GM21447 (cell line): ENCODE measurements at regions not wholly inside any gene's neighbourhood (a gene's known extent, or its start where the extent isn't known, plus 50 kb on each side); places are given as distances from the start of the nearest gene placed in this dataset.
"Not testable (repeated sequence)": the region's sequence is repeated elsewhere in the genome, so short reads cannot be mapped to it uniquely, and the experiment has no call there.

Source experiments
- ATAC-seq: cut with Tn5 transposase; IDR thresholded peaks from one replicate; pipeline ENCODE4 v1.9.1; 2021; ENCODE audit not compliant: unreplicated experiment

DNA sequence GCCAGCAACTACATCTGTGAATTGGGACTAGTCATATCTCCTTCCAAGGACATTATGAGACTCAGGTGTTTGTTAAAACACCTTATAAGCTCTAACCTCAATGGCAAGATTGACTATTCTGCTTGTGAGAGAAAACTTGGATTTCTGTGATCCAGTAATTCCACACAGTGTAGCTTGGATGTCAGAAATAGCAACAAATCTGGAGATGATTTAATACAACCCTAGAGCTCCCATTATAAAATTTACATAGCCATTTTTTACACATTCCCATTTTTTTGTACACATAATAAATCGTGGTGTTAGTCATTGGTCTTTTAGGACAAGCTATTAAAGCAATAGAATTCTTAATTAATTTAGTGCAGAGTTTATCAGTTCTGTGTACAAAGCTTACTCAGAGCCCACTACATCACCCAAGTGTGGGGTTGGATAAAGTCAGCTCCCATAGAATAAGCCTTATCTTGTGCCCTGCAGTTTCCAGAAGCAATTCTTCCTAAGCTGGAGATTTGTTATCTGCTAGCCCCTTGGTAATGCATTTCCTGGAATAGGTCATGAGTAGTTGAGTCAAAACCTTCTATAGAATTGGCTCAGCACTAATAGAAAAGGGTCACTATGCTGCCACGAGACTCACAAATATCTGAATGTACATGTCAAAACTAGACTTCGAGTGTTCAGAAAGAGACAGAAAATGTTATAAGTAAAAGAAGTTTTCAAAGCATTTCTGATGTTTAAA, 434.0 kb upstream of the RUNX1 start:
- ATAC-seq = no peak

DNA sequence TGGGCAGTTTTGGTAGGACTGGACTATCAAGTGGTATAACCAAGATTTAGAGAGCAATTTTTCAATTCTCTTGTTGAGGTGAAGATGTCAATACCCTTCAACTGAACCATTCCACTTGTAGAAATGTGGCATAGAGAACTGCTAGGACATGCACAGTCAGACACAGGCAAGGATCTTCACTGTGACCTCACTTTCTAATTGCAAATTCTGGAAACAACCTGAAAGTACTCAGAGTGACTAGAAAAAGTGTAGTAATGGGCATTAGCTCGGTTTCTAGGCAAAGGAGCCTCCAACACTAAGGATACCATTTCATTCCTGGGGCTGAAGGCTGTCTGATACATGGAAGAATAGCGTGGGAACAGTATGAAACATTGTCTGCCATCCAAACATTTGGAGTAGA, 433.0 kb upstream of the RUNX1 start:
- ATAC-seq = no peak

DNA sequence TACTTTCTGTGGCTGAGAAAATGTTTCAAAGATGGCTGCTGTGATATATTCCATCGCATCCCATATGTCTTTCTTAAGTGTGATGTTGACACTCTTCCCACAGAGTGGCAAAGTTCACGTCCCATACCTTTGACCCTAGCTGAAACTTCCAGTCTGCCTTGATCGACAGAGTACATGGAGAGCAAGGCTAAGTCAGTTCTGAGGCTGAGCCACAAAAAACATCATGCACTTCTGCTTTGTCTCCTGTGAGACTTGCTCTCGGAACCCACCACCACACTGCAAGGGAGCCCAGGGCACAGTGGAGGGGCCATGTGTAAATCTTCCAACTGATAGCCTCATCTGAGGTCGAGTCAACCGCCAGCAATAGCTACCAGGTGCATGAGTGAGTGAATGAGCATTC, 431.9 kb upstream of the RUNX1 start:
- no peak for ATAC-seq

DNA sequence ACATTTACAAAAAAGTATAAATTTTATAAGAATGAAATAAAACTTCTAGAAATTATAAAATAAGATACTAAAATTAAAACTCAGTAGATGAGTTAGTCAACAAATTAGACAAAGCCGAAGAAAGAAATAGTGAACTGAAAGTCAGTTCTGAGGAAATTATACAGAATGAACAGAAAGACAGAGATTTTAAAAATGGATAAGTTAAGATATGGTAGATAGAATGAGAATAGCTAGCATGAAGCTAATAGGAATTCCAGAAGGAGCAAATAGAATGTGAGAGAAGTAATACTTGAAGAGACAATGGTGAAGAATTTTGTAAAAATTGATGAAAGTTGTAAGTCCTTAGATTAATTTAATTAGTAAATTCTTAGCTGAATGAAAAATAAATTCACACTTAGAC, 430.4 kb upstream of the RUNX1 start:
- no peak for ATAC-seq

GRCh38 chr21:35479065-35479448, 430.0 kb upstream of the RUNX1 start:
- ATAC-seq = no peak

DNA sequence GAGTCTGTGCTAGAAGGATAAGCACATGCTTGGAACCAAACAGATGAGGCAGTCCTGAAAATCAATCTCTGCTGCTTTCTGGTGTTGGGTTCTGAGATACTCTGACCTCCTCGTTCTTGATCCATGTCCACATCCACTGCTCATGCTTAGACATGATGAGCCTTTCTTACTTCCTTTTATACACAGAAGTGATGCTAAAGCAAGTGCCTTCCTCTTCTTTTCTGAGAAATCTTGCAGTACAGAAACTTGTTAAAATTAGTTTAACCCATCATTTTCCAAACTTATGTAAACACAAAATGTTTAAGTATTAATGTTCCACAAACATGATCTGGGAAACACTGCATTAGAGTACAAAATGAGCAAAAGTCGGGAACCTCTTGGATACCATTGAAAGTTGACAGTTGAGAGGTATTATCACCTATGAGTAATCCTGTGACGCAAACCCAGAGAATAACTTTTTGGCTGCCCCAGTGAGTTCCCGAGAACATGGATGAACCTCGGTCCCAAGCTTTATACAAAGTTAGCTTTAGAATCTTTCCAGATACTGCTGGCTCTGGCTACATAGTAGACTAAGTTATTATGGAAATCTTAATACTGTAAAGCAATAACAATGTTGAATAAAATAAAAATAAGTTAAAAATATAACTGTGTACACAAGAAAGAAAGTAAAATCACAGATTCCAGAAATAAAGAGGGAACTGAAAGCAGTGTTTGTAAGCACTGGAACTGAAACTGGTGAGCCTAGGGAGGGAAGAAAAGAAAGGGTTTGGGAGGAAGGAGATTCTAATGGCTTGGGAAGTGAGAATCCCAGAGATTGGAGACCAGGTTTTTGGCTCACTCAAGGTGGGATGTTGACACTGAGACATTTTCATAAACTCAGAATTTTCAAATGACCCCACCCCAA, 429.3 kb upstream of the RUNX1 start:
- no peak for ATAC-seq

- ATAC-seq = no peak
These were observed 428.5 kb upstream of the RUNX1 start for GRCh38 chr21:35477622-35478021.

GRCh38 chr21:35476621-35477395, 427.7 kb upstream of the RUNX1 start:
- no peak for ATAC-seq

DNA sequence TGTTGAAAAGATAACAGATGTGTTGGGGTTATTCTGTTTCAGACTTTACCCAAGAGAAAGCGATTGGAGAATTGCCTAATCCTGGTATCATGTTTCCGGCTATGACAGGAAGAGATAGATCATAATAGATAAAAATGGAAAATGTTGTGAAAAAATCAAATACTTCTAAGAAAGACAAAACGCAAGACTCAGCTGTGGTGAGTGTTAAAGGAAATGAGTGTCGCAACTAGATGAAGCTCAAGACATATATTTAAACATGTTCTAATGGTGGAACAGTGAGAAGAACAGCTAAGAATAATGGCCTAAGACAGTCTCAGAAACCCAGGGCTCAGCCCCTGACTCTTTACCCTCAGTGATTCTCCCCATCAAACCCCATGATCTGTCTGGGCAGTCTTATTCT, 426.7 kb upstream of the RUNX1 start:
- ATAC-seq = no peak

DNA sequence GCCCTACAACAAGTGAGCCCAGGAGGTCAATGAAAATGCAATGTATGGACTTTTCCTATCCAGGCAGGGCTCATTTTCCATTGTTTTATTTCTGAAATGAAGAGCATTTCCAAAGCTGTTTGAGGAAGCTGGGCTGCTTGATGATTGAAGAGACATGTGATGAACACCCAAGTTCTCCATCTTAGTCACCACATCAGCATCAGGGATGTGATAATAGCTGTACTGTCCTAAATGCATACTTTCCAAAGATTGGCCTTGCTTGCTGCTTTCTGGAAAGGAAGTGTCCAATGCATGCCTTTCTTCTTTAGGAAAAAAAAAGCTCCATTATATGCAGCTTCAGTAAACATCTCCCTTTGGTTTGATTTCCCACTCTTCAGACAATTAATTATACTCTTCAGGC, 425.9 kb upstream of the RUNX1 start:
- no peak for ATAC-seq

GRCh38 chr21:35473496-35473895, 424.4 kb upstream of the RUNX1 start:
- no peak for ATAC-seq

- ATAC-seq = no peak
These were observed 421.4 kb upstream of the RUNX1 start for GRCh38 chr21:35470522-35470921.

DNA sequence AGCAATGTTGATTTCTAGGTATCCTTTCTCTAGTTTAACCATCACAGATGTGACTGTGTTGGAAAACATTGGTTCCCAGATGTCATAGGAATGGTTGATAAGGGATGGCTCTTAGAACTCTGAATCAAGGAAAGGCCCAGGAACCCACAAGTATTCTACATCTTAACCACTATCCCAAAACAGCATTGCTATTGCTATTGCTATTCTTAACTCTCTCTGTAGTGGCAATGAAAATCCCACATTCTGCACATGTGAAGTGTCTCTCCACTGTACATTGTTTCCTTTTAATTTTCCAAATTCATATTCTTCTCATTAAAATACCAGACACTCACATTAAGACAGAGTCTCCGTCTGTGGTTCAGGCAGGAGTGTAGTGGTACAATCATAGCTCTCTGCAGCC, 420.4 kb upstream of the RUNX1 start:
- ATAC-seq = no peak

GRCh38 chr21:35468991-35469390, 419.9 kb upstream of the RUNX1 start:
- ATAC-seq = no peak

- ATAC-seq = no peak
These were observed 418.5 kb upstream of the RUNX1 start for GRCh38 chr21:35467566-35467965.

- not testable (repeated sequence) for ATAC-seq
These were observed 417.6 kb upstream of the RUNX1 start for GRCh38 chr21:35466681-35467080.

DNA sequence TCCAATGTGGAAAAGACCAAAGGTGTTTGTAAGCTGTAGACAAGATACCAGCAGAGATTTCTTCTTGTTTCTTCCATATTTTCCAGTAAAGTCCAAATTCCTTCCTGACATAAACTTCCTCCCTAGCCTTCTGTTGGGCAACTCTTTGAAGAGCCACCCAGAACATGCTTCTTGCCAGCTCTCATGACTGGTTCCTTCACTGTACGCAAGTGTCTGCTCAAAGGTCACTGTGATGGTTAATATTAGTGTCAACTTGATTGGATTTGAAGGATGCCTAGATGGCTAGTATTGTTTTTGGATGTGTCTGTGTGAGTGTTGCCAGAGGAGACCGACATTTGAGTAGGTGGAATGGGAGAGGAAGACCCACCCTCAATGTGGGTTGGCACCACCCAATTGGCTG, 416.6 kb upstream of the RUNX1 start:
- ATAC-seq = no peak

GRCh38 chr21:35461700-35462099, 412.6 kb upstream of the RUNX1 start:
- ATAC-seq = no peak

- no peak for ATAC-seq
These were observed 411.3 kb upstream of the RUNX1 start for GRCh38 chr21:35460441-35460840.

GRCh38 chr21:35458405-35458804, 409.3 kb upstream of the RUNX1 start:
- ATAC-seq = no peak

- ATAC-seq = no peak
These were observed 408.1 kb upstream of the RUNX1 start for GRCh38 chr21:35457097-35457804.
